H1 (cell line): ENCODE measurements at regions not wholly inside any gene's neighbourhood (a gene's known extent, or its start where the extent isn't known, plus 50 kb on each side); places are given as distances from the start of the nearest gene placed in this dataset.
A peak's percentile ranks its signal among the peaks of the same experiment; 100 is the strongest.

Source experiments
- CTCF ChIA-PET: fragments of 300-600 bp; sonication (Branson Sonifier 250); formaldehyde crosslinking; loops from one replicate; lab custom pipeline; 2021; ENCODE audit not compliant: partially characterized antibody; lab: Charles Lee
- POLR2A ChIA-PET: fragments of 300-600 bp; sonication (Branson Sonifier 250); formaldehyde crosslinking; loops from one replicate; lab custom pipeline; 2021; ENCODE audit warnings: inconsistent platforms; ENCODE audit not compliant: partially characterized antibody; lab: Charles Lee
- DNase-seq, 2 experiments: peaks; one replicate each; pipeline versions ENCODE4 v3.0.0 to v3.0.0-alpha.2; 2010 to 2022; ENCODE audit warnings: low spot score in 2 of 2, low read depth in 1 of 2, mixed read lengths in 1 of 2
- FAIRE-seq: peaks from 2 replicates; lab custom pipeline; 2011; peaks lifted over from hg19 to GRCh38; lab: Jason Lieb, UNC
- H2AFZ ChIP-seq: 2 replicates; pipeline ENCODE4 v1.8.1; 2012; ENCODE audit warnings: low read length, inconsistent platforms
- H2AK5ac ChIP-seq: 2 replicates; pipeline ENCODE4 v1.6.1; 2013; ENCODE audit warnings: low read depth, low read length
- H2BK120ac ChIP-seq: replicated peaks from 2 replicates; pipeline ENCODE3; 2013; ENCODE audit warnings: low read depth, low read length, inconsistent platforms
- H2BK12ac ChIP-seq: 2 replicates; pipeline ENCODE4 v1.6.1; 2013; ENCODE audit warnings: low read depth, low read length
- H2BK15ac ChIP-seq: 2 replicates; pipeline ENCODE4 v1.6.1; 2013; ENCODE audit warnings: low read length
- H2BK20ac ChIP-seq: 2 replicates; pipeline ENCODE4 v1.6.1; 2013; ENCODE audit warnings: low read length
- H2BK5ac ChIP-seq: 2 replicates; pipeline ENCODE4 v1.6.1; 2013; ENCODE audit warnings: low read depth, low read length
- H3K14ac ChIP-seq: 2 replicates; pipeline ENCODE4 v1.6.1; 2013; ENCODE audit warnings: inconsistent platforms; ENCODE audit not compliant: insufficient read length
- H3K18ac ChIP-seq: 2 replicates; pipeline ENCODE4 v1.6.1; 2013; ENCODE audit warnings: low read length; ENCODE audit errors: extremely low read depth
- H3K23ac ChIP-seq: 2 replicates; pipeline ENCODE4 v1.6.1; 2013; ENCODE audit warnings: inconsistent platforms; ENCODE audit not compliant: insufficient read length
- H3K23me2 ChIP-seq: 2 replicates; pipeline ENCODE4 v1.6.1; 2013; ENCODE audit warnings: low read depth, low read length
- H3K27ac ChIP-seq: 2 replicates; pipeline ENCODE4 v1.6.1; 2011; ENCODE audit warnings: low read depth, low read length, inconsistent platforms
- H3K27me3 ChIP-seq, 4 experiments: replicated peaks in 1 of 4; 1 replicate in 1 of 4; 2 replicates in 3 of 4; pipeline versions ENCODE4 v1.6.1 to v1.8.1; 2011 to 2013; ENCODE audit warnings: low read length in 3 of 4, mild to moderate bottlenecking in 3 of 4, inconsistent platforms in 2 of 4, mixed read lengths in 2 of 4, moderate library complexity in 1 of 4; ENCODE audit not compliant: control insufficient read depth in 3 of 4, insufficient read depth in 3 of 4; ENCODE audit errors: extremely low read depth in 1 of 4
- H3K36me3 ChIP-seq, 4 experiments: 2 replicates each; pipeline versions ENCODE4 v1.6.1 to v1.8.1; 2011 to 2013; ENCODE audit warnings: mild to moderate bottlenecking in 4 of 4, low read length in 3 of 4, moderate library complexity in 2 of 4, control low read depth in 1 of 4, inconsistent platforms in 1 of 4; ENCODE audit not compliant: insufficient read depth in 4 of 4, control insufficient read depth in 2 of 4
- H3K4ac ChIP-seq: replicated peaks from 2 replicates; pipeline ENCODE3; 2013; ENCODE audit warnings: low read length, low read depth, mixed read lengths, inconsistent platforms; ENCODE audit not compliant: insufficient read length
- H3K4me1 ChIP-seq, 4 experiments: replicated peaks in 1 of 4; 1 replicate in 1 of 4; 2 replicates in 3 of 4; pipeline versions ENCODE4 v1.6.1 to v1.8.1; 2011 to 2013; ENCODE audit warnings: low read length in 3 of 4, inconsistent platforms in 2 of 4, mixed read lengths in 1 of 4; ENCODE audit not compliant: insufficient read depth in 4 of 4, control insufficient read depth in 3 of 4
- H3K4me2 ChIP-seq, 2 experiments: 2 replicates each; pipeline versions ENCODE4 v1.6.1 to v1.8.1; 2011 to 2013; ENCODE audit warnings: low read depth in 2 of 2, low read length in 2 of 2, control low read depth in 1 of 2, inconsistent platforms in 1 of 2, mild to moderate bottlenecking in 1 of 2; ENCODE audit not compliant: insufficient read depth in 1 of 2
- H3K4me3 ChIP-seq, 4 experiments: fragments of 200-600, 300-600 bp in 1 of 4; sonication (generic), shearing (Covaris generic), sonication (Bioruptor Twin) in 1 of 4; 2 replicates each; pipeline versions ENCODE4 v1.5.1 to v1.8.1; 2011 to 2016; ENCODE audit warnings: low read length in 4 of 4, low read depth in 3 of 4, control low read depth in 2 of 4, inconsistent platforms in 2 of 4, mild to moderate bottlenecking in 2 of 4, mixed read lengths in 1 of 4, moderate library complexity in 1 of 4; ENCODE audit not compliant: insufficient read depth in 2 of 4; ENCODE audit errors: extremely low read depth in 1 of 4
- H3K56ac ChIP-seq: replicated peaks from 2 replicates; pipeline ENCODE3; 2013; ENCODE audit warnings: low read depth, mild to moderate bottlenecking, mixed read lengths, low read length, inconsistent platforms; ENCODE audit not compliant: insufficient read length
- H3K79me1 ChIP-seq: 2 replicates; pipeline ENCODE4 v1.6.1; 2013; ENCODE audit warnings: low read depth, low read length, control low read depth
- H3K79me2 ChIP-seq, 2 experiments: 2 replicates each; pipeline versions ENCODE4 v1.6.1 to v1.8.1; 2012 to 2013; ENCODE audit warnings: low read length in 2 of 2, mild to moderate bottlenecking in 2 of 2, inconsistent platforms in 1 of 2; ENCODE audit not compliant: insufficient read depth in 2 of 2, control insufficient read depth in 1 of 2
- H3K9ac ChIP-seq, 4 experiments: replicated peaks in 1 of 4; 1 replicate in 1 of 4; 2 replicates in 3 of 4; pipeline versions ENCODE4 v1.6.1 to v1.8.1; 2011 to 2013; ENCODE audit warnings: low read depth in 3 of 4, low read length in 3 of 4, control low read depth in 2 of 4, mild to moderate bottlenecking in 2 of 4, moderate library complexity in 2 of 4, inconsistent platforms in 1 of 4; ENCODE audit errors: extremely low read depth in 1 of 4
- H3K9me3 ChIP-seq, 2 experiments: 2 replicates each; pipeline versions ENCODE4 v1.6.1 to v1.8.1; 2012 to 2013; ENCODE audit warnings: mild to moderate bottlenecking in 2 of 2, moderate library complexity in 2 of 2, control low read depth in 1 of 2, inconsistent platforms in 1 of 2, low read depth in 1 of 2, low read length in 1 of 2, mixed read lengths in 1 of 2; ENCODE audit not compliant: insufficient read depth in 2 of 2
- H4K20me1 ChIP-seq, 2 experiments: replicated peaks in 1 of 2; 2 replicates each; pipeline versions ENCODE3 to v1.8.1; 2011 to 2013; ENCODE audit warnings: inconsistent platforms in 2 of 2, low read length in 2 of 2, mild to moderate bottlenecking in 1 of 2; ENCODE audit not compliant: insufficient read depth in 2 of 2, control insufficient read depth in 1 of 2
- H4K5ac ChIP-seq: 2 replicates; pipeline ENCODE4 v1.6.1; 2013; ENCODE audit warnings: low read length, low read depth, mixed read lengths, inconsistent platforms; ENCODE audit not compliant: insufficient read length
- H4K8ac ChIP-seq: 2 replicates; pipeline ENCODE4 v1.8.0; 2013; ENCODE audit warnings: mild to moderate bottlenecking, moderate library complexity, low read length, inconsistent platforms; ENCODE audit not compliant: insufficient read depth; ENCODE audit errors: extremely low read depth
- H4K91ac ChIP-seq: replicated peaks from 2 replicates; pipeline ENCODE3; 2013; ENCODE audit warnings: low read length, mixed read lengths, inconsistent platforms; ENCODE audit not compliant: insufficient read length
- CTBP2 ChIP-seq: IDR thresholded peaks from 2 replicates; pipeline ENCODE4 v1.7.0; 2011; ENCODE audit warnings: borderline replicate concordance, mild to moderate bottlenecking, moderate library complexity, mixed read lengths, low read length; ENCODE audit not compliant: insufficient read depth, insufficient read length
- EP300 ChIP-seq, 2 experiments: IDR thresholded peaks; 1 replicate in 1 of 2; 2 replicates in 1 of 2; pipeline ENCODE4 v1.6.1; 2011 to 2012; ENCODE audit warnings: low read depth in 2 of 2, low read length in 2 of 2, mild to moderate bottlenecking in 2 of 2, borderline replicate concordance in 1 of 2, inconsistent platforms in 1 of 2, moderate library complexity in 1 of 2
- POLR2A ChIP-seq, 2 experiments: IDR thresholded peaks; 1 replicate in 1 of 2; 2 replicates in 1 of 2; pipeline ENCODE4 v1.6.1; 2011; ENCODE audit warnings: low read depth in 2 of 2, low read length in 2 of 2, mild to moderate bottlenecking in 2 of 2; ENCODE audit errors: control extremely low read depth in 1 of 2
- POU5F1 ChIP-seq: IDR thresholded peaks from 2 replicates; pipeline ENCODE4 v1.6.1; 2011; ENCODE audit warnings: low read depth, mild to moderate bottlenecking, low read length, moderate library complexity
- RNF2 ChIP-seq: fragments of 200-900, 300-1000 bp; sonication (generic); IDR thresholded peaks from 2 replicates; pipeline ENCODE4 v1.7.1; 2016; ENCODE audit warnings: borderline replicate concordance, low read depth, mild to moderate bottlenecking, antibody characterized with exemption, low read length; ENCODE audit not compliant: poor library complexity, severe bottlenecking; ENCODE audit errors: missing control alignments
- RXRA ChIP-seq: IDR thresholded peaks from 2 replicates; pipeline ENCODE4 v1.6.1; 2011; ENCODE audit warnings: low read depth, mild to moderate bottlenecking, low read length, moderate library complexity; ENCODE audit not compliant: insufficient read depth
- SIRT6 ChIP-seq: IDR thresholded peaks from one replicate; pipeline ENCODE4 v1.7.1; 2012; ENCODE audit warnings: low read length, inconsistent platforms
- WGBS, 2 experiments: shearing (Covaris generic) in 1 of 2; methylation state at CpG; one replicate each; pipeline versions ENCODE4 v1.1.6 to v1.1.7; 2013 to 2015; ENCODE audit warnings: low lambda C conversion rate in 2 of 2, mixed read lengths in 2 of 2, inconsistent platforms in 1 of 2, low coverage in 1 of 2, missing lambda C conversion rate in 1 of 2; ENCODE audit not compliant: insufficient replicate concordance in 2 of 2, insufficient coverage in 1 of 2, insufficient read length in 1 of 2; ENCODE audit errors: extremely low coverage in 1 of 2, missing lambda C conversion rate in 1 of 2; 5-methylcytosine and 5-hydroxymethylcytosine counted together

DNA sequence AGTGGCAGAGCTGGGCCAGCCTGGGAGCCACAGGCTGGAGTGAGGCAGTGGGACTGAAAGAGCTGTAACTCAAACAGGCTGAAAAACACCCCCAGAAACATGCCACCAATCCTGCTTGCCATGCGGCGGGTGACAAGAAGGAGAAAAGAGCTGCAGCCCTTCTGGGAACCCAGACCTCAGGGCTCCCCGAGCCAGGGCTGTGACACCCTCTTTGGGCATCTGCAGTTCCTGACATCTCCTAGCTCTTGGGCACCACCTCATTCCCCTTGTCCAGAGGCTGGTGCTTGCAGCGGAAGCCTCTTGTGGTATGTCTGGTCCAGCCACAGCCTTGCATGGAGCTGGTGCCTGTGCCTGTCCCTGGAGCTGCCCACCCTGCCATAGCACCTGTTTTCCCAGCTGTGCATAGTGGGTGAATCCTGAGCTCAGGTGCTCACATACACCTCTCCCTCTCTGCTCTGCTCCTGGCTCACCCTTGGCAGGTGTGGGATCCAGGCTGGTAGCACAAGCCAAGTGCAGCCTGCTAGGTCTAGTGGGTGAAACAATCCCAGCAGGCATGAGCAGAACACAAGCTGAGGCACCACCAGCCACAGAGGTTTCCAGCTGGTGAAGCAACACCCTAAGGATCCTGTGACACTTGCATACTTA, 149.0 kb downstream of the CXXC4 start:
- POLR2A ChIA-PET, result no interaction called here
- Histone ChIP-seq H4K91ac (no peak overlapping the region), H3K9me3 (no peaks in the 10 kb centered on the region), H3K4me1 (no peaks in the 10 kb centered on the region), H3K23ac (no peak overlapping the region), H4K20me1 (no peaks in the 10 kb centered on the region), H3K36me3 (no peaks in the 10 kb centered on the region), H2BK12ac (no peak overlapping the region), H2BK15ac (no peak overlapping the region), H3K4me3 (no peak overlapping the region), H3K9ac (no peak overlapping the region), H4K5ac (no peak overlapping the region), H3K23me2 (no peaks in the 10 kb centered on the region), H3K79me2 (no peaks in the 10 kb centered on the region), H3K79me1 (no peaks in the 10 kb centered on the region), H3K56ac (no peak overlapping the region), H3K27me3 (no peaks in the 10 kb centered on the region), H3K18ac (no peak overlapping the region; the same call in 1 of the 2 replicates), H2BK20ac (no peak overlapping the region), H3K4ac (no peak overlapping the region), H3K4me2 (no peak overlapping the region), H3K27ac (no peak overlapping the region), H2AK5ac (0 out of 2 replicates have a peak overlapping the region, but pooled peaks have one; percentile 14), H4K8ac (no peak overlapping the region), H2AFZ (no peak overlapping the region), H2BK5ac (no peak overlapping the region), H3K14ac (no peak overlapping the region), H2BK120ac (no peak overlapping the region)
- no peak for DNase-seq
- CTCF ChIA-PET, result interaction anchor here (0.8 to 1.2 kb wide), 2 partner anchors 16 to 34 kb away, joined by 3 read pairs; no protein-coding TSS in a partner anchor
- 85% methylated on average over 4 of the region's 4 CpGs; no CpG with 5 or more reads in 1 of the 2 experiments for WGBS, 2 experiments
- FAIRE-seq, result no peak
- no peak for TF ChIP-seq RNF2
- TF ChIP-seq EP300 (IDR thresholded peaks at IDR 0.05; ENCODE audit: borderline replicate concordance in 1 of 2, low read depth in 2 of 2, low read length in 2 of 2), result no peak
- TF ChIP-seq POLR2A (IDR thresholded peaks at IDR 0.05; ENCODE audit: control extremely low read depth in 1 of 2, low read depth in 2 of 2, low read length in 2 of 2), result no peak
- no peak for TF ChIP-seq RXRA
- no peak for TF ChIP-seq CTBP2
- no peak for TF ChIP-seq SIRT6
- no peak for TF ChIP-seq POU5F1
